Heart left ventricle (tissue), 16 donors: ENCODE measurements at regions not wholly inside any gene's neighbourhood (a gene's known extent, or its start where the extent isn't known, plus 50 kb on each side); places are given as distances from the start of the nearest gene placed in this dataset.

Experiments used
- ATAC-seq, 4 donors: fragments of 200-7000 bp; cut with Tn5 transposase; one replicate each; pipeline ENCODE4 v1.9.1; 2020 to 2022; ENCODE audit warnings: moderate library complexity in 4 of 4, mild to moderate bottlenecking in 3 of 4, moderate number of reproducible peaks in 1 of 4
- DNase-seq, 5 donors: peaks; one replicate each; pipeline ENCODE4 v3.0.0-alpha.2; 2020
- H3K27ac ChIP-seq, 12 donors: fragments of 200-600 bp; sonication (generic) in 4 of 12; one replicate each; pipeline versions ENCODE4 v1.5.0 to v1.8.0; 2016 to 2022; ENCODE audit warnings: mild to moderate bottlenecking in 2 of 12
- H3K27me3 ChIP-seq, 9 donors: fragments of 200-600 bp; sonication (generic) in 2 of 9; one replicate each; pipeline versions ENCODE4 v1.5.1 to v1.8.0; 2016 to 2022; ENCODE audit warnings: mild to moderate bottlenecking in 3 of 9
- H3K36me3 ChIP-seq, 9 donors: fragments of 200-600 bp; sonication (generic) in 2 of 9; one replicate each; pipeline versions ENCODE4 v1.5.0 to v1.8.0; 2018 to 2022; ENCODE audit warnings: mild to moderate bottlenecking in 2 of 9
- H3K4me1 ChIP-seq, 12 donors: fragments of 200-600 bp; sonication (generic) in 4 of 12; one replicate each; pipeline versions ENCODE4 v1.5.0 to v1.8.0; 2016 to 2022; ENCODE audit warnings: mild to moderate bottlenecking in 3 of 12
- H3K4me3 ChIP-seq, 12 donors: fragments of 200-600 bp; sonication (generic) in 4 of 12; one replicate each; pipeline versions ENCODE4 v1.5.0 to v1.8.0; 2017 to 2022; ENCODE audit warnings: mild to moderate bottlenecking in 9 of 12, moderate library complexity in 4 of 12
- H3K9me3 ChIP-seq, 12 donors: fragments of 200-600 bp; sonication (generic) in 4 of 12; one replicate each; pipeline versions ENCODE4 v1.5.0 to v1.8.0; 2016 to 2022; ENCODE audit warnings: mild to moderate bottlenecking in 1 of 12
- CTCF ChIP-seq, 12 donors: fragments of 200-600 bp; sonication (generic) in 4 of 12; IDR thresholded peaks; one replicate each; pipeline versions ENCODE4 v1.5.0 to v1.8.0; 2018 to 2022; ENCODE audit warnings: antibody characterized with exemption in 12 of 12, mild to moderate bottlenecking in 5 of 12
- POLR2A ChIP-seq, 2 donors: fragments of 450-650 bp; IDR thresholded peaks; one replicate each; pipeline ENCODE4 v1.6.1; 2017; ENCODE audit warnings: antibody characterized with exemption in 2 of 2, mild to moderate bottlenecking in 2 of 2, moderate library complexity in 2 of 2
- whole genome bisulfite sequencing, 4 donors: extraction: QIAGEN DNeasy Blood & Tissue Kit in 2 of 4; methylation state at CpG; one replicate each; pipeline versions ENCODE4 v1.1.5 to v1.1.7; 2013 to 2018; 5-methylcytosine and 5-hydroxymethylcytosine counted together
- intact Hi-C, 10 donors: fragments of 100-400 bp; cut with DNase I; formaldehyde crosslinking; loops; one replicate each; pipeline versions ENCODE4 v1.11.1 to v1.14.2; 2022
- donor health status: ischemic (EF 13 %, LVEDD 7.1; RV severe dilation, severe dysfunction).
- donor health status: healthy with polysubstance abuse.
- donor health status: DM: no; HTN: yes; CAD: no.
- donor health status: DM: no; HTN: no; CAD: no.
- donor health status: ischemic (EF 25% LVEDD 6.9; RV normal size, moderate dysfunction).
- donor health status: ischemic (EF 25% LVEDD 5.7; RV mildly dilated, moderate dysfunction).
- donor health status: healthy.
- donor health status: DM: yes; HTN: yes; CAD: no.
- donor health status: ischemic (EF 35%, LVEDD 5.7; RV mildly dilated, moderate dysfunction).
- donor health status: nonischemic (EF 11% LVEDD 7.7; RV severe dilation, severe dysfunction).
- donor health status: DM: yes; HTN: yes; CAD: no.
- donor health status: PGD.
- donor health status: ischemic (EF 29% LVEDD 5.4; RV normal size, mild dysfunction).
- donor health status: nonischemic (EF 23%, LVEDD 6.1; RV moderate dilation, normal function).

GRCh38 chr16:35187665-35188225 lies 1728.3 kb downstream of the TP53TG3F start:
- Histone ChIP-seq H3K27ac (no peak overlapping the region), H3K4me3 (no peak overlapping the region), H3K36me3 (no peaks in the 10 kb centered on the region), H3K27me3 (peaks cover 0 to 2% (median 0%) of the 10 kb centered on the region in 9 donors), H3K9me3 (peaks cover 0 to 4% (median 0%) of the 10 kb centered on the region in 12 donors), H3K4me1 (no peaks in the 10 kb centered on the region)
- ATAC-seq (no peak), DNase-seq (no peak)
- WGBS, 4 donors, result 23 to 71% (median 30%) methylated on average over 1 to 2 of the region's 2 CpGs
- intact Hi-C loops, result no loop called here
- no peak for TF ChIP-seq POLR2A (IDR thresholded peaks at IDR 0.05)
- TF ChIP-seq CTCF (IDR thresholded peaks at IDR 0.05), result no peak

DNA sequence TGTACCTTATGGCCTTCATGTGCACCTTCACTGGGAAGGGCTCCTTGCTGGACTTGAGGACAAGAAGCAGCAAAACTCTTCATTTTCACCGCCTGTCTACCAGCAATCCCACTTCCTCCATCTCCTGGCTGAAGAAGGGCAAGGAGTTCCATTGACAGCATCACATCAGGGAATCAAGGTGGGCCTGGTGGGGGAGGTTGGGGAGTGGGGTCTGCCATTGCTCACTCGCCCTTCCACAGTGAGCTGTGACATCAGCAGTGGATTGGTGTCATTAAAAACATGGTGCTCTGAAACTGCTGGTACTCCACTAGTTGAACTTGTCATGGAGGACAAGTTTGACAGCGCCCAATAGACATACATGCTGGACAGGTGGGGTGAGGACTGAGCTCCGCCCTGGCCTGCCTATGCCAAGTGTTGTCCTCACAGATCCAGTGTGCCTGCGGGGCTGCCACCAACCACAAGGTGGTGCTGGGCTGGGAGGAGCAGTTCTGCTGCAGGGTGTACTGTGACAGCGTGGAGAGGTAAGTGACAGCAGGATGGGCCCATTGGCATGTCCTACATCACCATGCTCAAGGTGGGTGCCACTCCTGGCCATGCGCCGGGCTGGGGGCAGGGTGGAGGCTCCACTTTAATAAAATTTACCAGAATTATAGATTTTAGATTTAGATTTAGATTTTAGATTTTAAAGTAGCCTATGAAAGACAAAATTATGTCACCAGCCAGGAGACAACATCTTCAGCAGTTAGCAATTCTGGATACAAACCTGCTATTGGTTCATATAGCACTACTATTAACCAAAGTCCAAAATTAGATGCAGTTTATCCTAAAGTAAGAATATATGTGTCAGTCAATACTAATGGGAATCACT lies 1729.1 kb downstream of the TP53TG3F start:
- Histone ChIP-seq H3K36me3 (no peaks in the 10 kb centered on the region), H3K4me3 (no peak overlapping the region), H3K27ac (no peak overlapping the region), H3K9me3 (peaks cover 0 to 4% (median 0%) of the 10 kb centered on the region in 12 donors), H3K4me1 (no peaks in the 10 kb centered on the region), H3K27me3 (no peaks in the 10 kb centered on the region)
- 42 to 61% (median 44%) methylated on average over 6 to 8 of the region's 8 CpGs for WGBS, 4 donors
- peak in 1 of 4 donors; percentile 44 for ATAC-seq
- DNase-seq, result peak in 1 of 5 donors; percentile 48
- intact Hi-C loops, result no loop called here
- no peak for TF ChIP-seq POLR2A (IDR thresholded peaks at IDR 0.05)
- peak in 2 of 12 donors; percentile 13 to 17 for TF ChIP-seq CTCF (IDR thresholded peaks at IDR 0.05)

- ATAC-seq (no peak), DNase-seq (no peak)
- Histone ChIP-seq H3K9me3 (peaks cover 0 to 11% (median 0%) of the 10 kb centered on the region in 12 donors), H3K27ac (no peak overlapping the region), H3K27me3 (peaks cover 0 to 10% (median 0%) of the 10 kb centered on the region in 9 donors), H3K4me1 (no peaks in the 10 kb centered on the region), H3K36me3 (no peaks in the 10 kb centered on the region), H3K4me3 (no peak overlapping the region)
- intact Hi-C loops, result no loop called here
- 73 to 87% (median 78%) methylated on average over 4 of the region's 4 CpGs for WGBS, 4 donors
- TF ChIP-seq POLR2A (IDR thresholded peaks at IDR 0.05), result no peak
- TF ChIP-seq CTCF (IDR thresholded peaks at IDR 0.05), result no peak
These were observed 1733.6 kb downstream of the TP53TG3F start for GRCh38 chr16:35192993-35193392.

GRCh38 chr16:35193956-35194355 lies 1734.5 kb downstream of the TP53TG3F start:
- TF ChIP-seq POLR2A (IDR thresholded peaks at IDR 0.05), result no peak
- DNase-seq, result no peak
- intact Hi-C loops, result no loop called here
- Histone ChIP-seq H3K9me3 (peaks cover 0 to 11% (median 0%) of the 10 kb centered on the region in 12 donors), H3K36me3 (no peaks in the 10 kb centered on the region), H3K27ac (no peak overlapping the region), H3K27me3 (peaks cover 0 to 10% (median 0%) of the 10 kb centered on the region in 9 donors), H3K4me3 (no peak overlapping the region), H3K4me1 (no peaks in the 10 kb centered on the region)
- no peak for ATAC-seq
- 40 to 52% (median 49%) methylated on average over 3 of the region's 3 CpGs for WGBS, 4 donors
